ENCODE measurements at regions not wholly inside any gene's neighbourhood (a gene's known extent, or its start where the extent isn't known, plus 50 kb on each side); places are given as distances from the start of the nearest gene placed in this dataset.

GRCh38 chr4:8766610-8767009 lies 105.0 kb downstream of the HMX1 start:
- TF ChIP-seq CTCF (IDR thresholded peaks at IDR 0.05; ENCODE audit: low read depth, low read length, missing control alignments) = no peak
- no peak for DNase-seq (ENCODE audit: low read depth)
- no peak overlapping the region for H3K4me3 ChIP-seq (ENCODE audit: low read depth, low read length)
- in situ Hi-C loops (cut with HindIII; ENCODE audit: low sequenced_read_pairs) = no loop called here

- no peak overlapping the region for H3K4me3 ChIP-seq (ENCODE audit: low read depth, low read length)
- TF ChIP-seq CTCF (IDR thresholded peaks at IDR 0.05; ENCODE audit: low read depth, low read length, missing control alignments) = no peak
- in situ Hi-C loops (cut with HindIII; ENCODE audit: low sequenced_read_pairs) = no loop called here
- no peak for DNase-seq (ENCODE audit: low read depth)
Measured at GRCh38 chr4:8765631-8766590, 105.7 kb downstream of the HMX1 start.

DNA sequence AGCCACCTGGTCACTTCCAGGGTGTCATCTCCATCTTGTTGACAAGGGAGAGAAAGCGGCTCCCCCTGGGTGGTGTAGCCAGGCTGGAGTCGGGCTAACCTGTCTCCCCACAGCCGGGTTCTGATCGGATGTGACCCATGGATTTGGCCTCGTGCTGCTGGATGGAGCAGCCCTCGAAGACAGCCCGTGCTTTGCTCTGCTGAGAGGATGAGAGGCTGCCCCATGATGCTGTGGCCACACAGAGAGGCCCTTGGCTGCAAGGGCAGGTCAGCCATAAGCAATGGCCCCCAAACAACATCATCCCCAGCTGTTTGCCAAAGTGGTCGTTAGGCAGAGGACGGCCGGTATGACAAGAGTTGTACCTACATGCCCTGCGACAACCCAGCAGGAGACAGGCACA lies 106.6 kb downstream of the HMX1 start:
- no peak overlapping the region for H3K4me3 ChIP-seq (ENCODE audit: low read depth, low read length)
- in situ Hi-C loops (cut with HindIII; ENCODE audit: low sequenced_read_pairs) = no loop called here
- no peak for TF ChIP-seq CTCF (IDR thresholded peaks at IDR 0.05; ENCODE audit: low read depth, low read length, missing control alignments)
- DNase-seq (ENCODE audit: low read depth) = no peak

DNA sequence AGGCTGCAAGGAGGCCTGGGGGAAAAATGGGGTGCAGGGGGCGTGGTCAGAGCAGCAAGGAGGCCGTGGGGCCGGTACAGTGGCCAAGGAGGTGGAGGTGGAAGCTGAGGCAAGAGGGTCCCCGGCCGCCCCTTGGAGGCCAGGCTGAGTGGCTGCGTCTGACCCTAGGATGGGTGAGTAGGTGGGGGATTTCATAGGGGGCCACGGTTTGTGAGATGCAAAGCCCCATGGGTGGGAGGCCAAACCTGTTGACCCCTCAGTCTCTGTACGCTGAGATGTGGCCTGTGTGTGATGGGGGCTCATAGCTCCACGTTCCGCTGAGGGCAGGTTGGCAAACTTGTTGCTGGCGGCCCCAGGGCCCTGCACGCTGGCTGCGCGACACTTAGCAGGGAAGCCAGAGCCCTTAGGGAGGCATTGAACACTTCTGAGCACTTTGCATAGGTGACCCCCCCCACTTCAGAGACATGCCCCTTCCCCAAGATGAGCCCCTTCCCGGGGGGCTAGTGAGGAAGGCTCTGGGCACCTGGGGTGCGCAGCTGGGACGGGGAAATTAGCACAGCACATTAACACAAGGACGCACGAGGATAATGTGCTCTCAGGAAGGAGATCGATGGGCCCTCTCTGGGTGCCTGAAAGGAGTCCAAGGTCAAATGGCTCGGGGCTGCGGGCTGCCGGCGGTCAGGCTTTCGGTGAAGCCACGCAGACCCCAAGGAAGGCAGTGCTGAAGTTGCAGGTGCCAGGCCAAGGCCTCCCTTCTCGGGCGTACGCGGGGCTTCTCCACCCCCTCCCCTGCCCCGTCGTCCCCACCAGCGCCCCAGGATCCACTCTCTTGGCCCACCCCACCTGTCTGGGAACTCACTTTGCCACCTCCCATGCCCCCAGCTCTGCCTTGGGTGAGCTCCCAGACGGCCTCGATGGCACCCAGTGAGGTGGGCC lies 107.4 kb downstream of the HMX1 start:
- no peak for TF ChIP-seq CTCF (IDR thresholded peaks at IDR 0.05; ENCODE audit: low read depth, low read length, missing control alignments)

DNA sequence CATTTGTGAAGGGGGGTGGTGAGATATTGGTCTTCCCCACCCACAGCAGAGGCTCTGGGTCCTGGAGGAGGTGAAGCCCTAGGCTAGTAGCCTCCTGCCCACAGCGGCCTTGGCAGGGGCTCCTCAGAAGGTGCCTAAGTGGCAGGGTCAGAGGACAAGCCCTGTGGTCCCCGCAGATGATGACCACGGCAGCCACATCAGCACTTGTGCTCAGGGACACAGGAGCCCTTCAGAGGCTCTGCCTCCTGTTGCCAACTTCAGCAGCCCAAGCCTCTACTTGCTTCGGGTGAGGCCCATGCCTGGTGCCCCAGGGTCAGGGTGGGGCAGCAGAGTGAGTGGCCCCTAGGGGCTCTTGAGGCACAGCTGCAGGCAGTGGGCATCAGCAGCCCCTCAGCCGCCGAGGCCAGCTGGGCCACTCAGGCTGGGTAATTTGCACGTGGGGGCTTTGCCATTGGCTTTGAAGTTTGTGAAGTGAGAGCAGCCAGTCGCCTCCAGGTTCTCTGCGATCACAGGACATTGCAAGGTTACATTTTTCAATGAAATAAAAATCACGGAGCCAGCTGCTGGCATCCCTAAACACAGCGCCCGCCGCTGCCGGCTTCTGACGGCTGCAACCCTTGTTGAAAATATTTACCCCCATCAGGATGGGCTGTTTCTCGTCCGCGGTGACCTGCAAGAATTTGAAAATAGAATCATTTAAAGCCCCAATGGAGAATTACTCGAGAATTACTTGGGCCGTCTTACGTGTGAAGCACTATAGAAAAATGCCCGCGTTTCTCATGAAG lies 108.5 kb downstream of the HMX1 start:
- no peak for DNase-seq (ENCODE audit: low read depth)
- in situ Hi-C loops (cut with HindIII; ENCODE audit: low sequenced_read_pairs) = no loop called here
- no peak for TF ChIP-seq CTCF (IDR thresholded peaks at IDR 0.05; ENCODE audit: low read depth, low read length, missing control alignments)

More for the DNA sequence above, 107.4 kb downstream of the HMX1 start:
- no peak overlapping the region for H3K4me3 ChIP-seq (ENCODE audit: low read depth, low read length)
- no peak for DNase-seq (ENCODE audit: low read depth)
- in situ Hi-C loops (cut with HindIII; ENCODE audit: low sequenced_read_pairs) = no loop called here

GRCh38 chr4:8762356-8762755 lies 109.3 kb downstream of the HMX1 start:
- in situ Hi-C loops (cut with HindIII; ENCODE audit: low sequenced_read_pairs) = no loop called here
- no peak overlapping the region for H3K4me3 ChIP-seq (ENCODE audit: low read depth, low read length)
- TF ChIP-seq CTCF (IDR thresholded peaks at IDR 0.05; ENCODE audit: low read depth, low read length, missing control alignments) = no peak
- no peak for DNase-seq (ENCODE audit: low read depth)

More for the DNA sequence above, 108.5 kb downstream of the HMX1 start:
- H3K4me3 ChIP-seq (ENCODE audit: low read depth, low read length) = no peak overlapping the region
